SU-DHL-6 (cell line): ENCODE measurements at regions not wholly inside any gene's neighbourhood (a gene's known extent, or its start where the extent isn't known, plus 50 kb on each side); places are given as distances from the start of the nearest gene placed in this dataset.

Experiments
- H2AFZ ChIP-seq: fragments of 200-600 bp; sonication (generic); 2 replicates; pipeline ENCODE4 v1.6.1; 2014; ENCODE audit warnings: low read depth, mild to moderate bottlenecking, moderate library complexity, mixed read lengths, antibody characterized with exemption, low read length; ENCODE audit not compliant: severe bottlenecking
- H3F3A ChIP-seq: fragments of 200-600 bp; shearing (Covaris generic); 2 replicates; pipeline ENCODE4 v1.6.0; 2016; ENCODE audit warnings: antibody characterized with exemption, mild to moderate bottlenecking; ENCODE audit not compliant: insufficient read depth
- H3K27ac ChIP-seq: fragments of 200-600 bp; sonication (generic); 2 replicates; pipeline ENCODE4 v1.5.1; 2016; ENCODE audit warnings: low read depth, mild to moderate bottlenecking, low read length, moderate library complexity, mixed read lengths
- H3K27me3 ChIP-seq: fragments of 200-600 bp; sonication (generic), shearing (Covaris generic); 2 replicates; pipeline ENCODE4 v1.6.0; 2014; ENCODE audit warnings: mild to moderate bottlenecking, low read length
- H3K36me3 ChIP-seq: fragments of 200-600 bp; sonication (generic); 2 replicates; pipeline ENCODE4 v1.6.1; 2014; ENCODE audit warnings: mild to moderate bottlenecking, low read length, mixed read lengths
- H3K4me2 ChIP-seq: fragments of 300-600, 200-600 bp; shearing (Covaris generic), sonication (generic); 2 replicates; pipeline ENCODE4 v1.6.0; 2014; ENCODE audit warnings: low read length, low read depth, mild to moderate bottlenecking; ENCODE audit not compliant: poor library complexity, severe bottlenecking
- H3K4me3 ChIP-seq: fragments of 200-600 bp; sonication (generic); 2 replicates; pipeline ENCODE4 v1.5.1; 2014; ENCODE audit warnings: antibody characterized with exemption, low read length, mild to moderate bottlenecking, mixed read lengths; ENCODE audit not compliant: insufficient read depth, poor library complexity, severe bottlenecking
- H3K79me2 ChIP-seq: fragments of 200-600 bp; sonication (generic); 2 replicates; pipeline ENCODE4 v1.6.1; 2014; ENCODE audit warnings: mild to moderate bottlenecking, low read length, moderate library complexity; ENCODE audit not compliant: insufficient read depth
- H3K9ac ChIP-seq: fragments of 200-600 bp; sonication (generic); 2 replicates; pipeline ENCODE4 v1.7.0; 2014; ENCODE audit warnings: mild to moderate bottlenecking, low read length
- H3K9me2 ChIP-seq: fragments of 200-600 bp; sonication (generic); replicated peaks from 2 replicates; pipeline ENCODE4 v1.6.1; 2014; ENCODE audit warnings: low read length; ENCODE audit not compliant: insufficient read depth
- H3K9me3 ChIP-seq: fragments of 200-600 bp; sonication (generic); 2 replicates; pipeline ENCODE4 v1.6.1; 2014; ENCODE audit warnings: low read length, mixed read lengths; ENCODE audit not compliant: insufficient read depth
- H4K20me1 ChIP-seq: fragments of 200-600 bp; sonication (generic); 2 replicates; pipeline ENCODE4 v1.6.1; 2014; ENCODE audit warnings: low read depth, mild to moderate bottlenecking, antibody characterized with exemption, low read length, moderate library complexity, mixed read lengths
- EZH2phosphoT487 ChIP-seq: fragments of 200-600 bp; sonication (generic), shearing (Covaris generic); conservative IDR thresholded peaks from 2 replicates; pipeline ENCODE4 v1.6.1; 2018; ENCODE audit warnings: mild to moderate bottlenecking, antibody characterized with exemption, low read length, moderate library complexity, mixed read lengths
- TF ChIP-seq, protein P1 (sequence below): fragments of 200-600 bp; sonication (generic); IDR thresholded peaks from one replicate; pipeline ENCODE4 v1.5.1; 2017; ENCODE audit warnings: antibody characterized with exemption, mild to moderate bottlenecking, low read length, moderate library complexity; ENCODE audit not compliant: insufficient read depth, poor library complexity, severe bottlenecking

DNA sequence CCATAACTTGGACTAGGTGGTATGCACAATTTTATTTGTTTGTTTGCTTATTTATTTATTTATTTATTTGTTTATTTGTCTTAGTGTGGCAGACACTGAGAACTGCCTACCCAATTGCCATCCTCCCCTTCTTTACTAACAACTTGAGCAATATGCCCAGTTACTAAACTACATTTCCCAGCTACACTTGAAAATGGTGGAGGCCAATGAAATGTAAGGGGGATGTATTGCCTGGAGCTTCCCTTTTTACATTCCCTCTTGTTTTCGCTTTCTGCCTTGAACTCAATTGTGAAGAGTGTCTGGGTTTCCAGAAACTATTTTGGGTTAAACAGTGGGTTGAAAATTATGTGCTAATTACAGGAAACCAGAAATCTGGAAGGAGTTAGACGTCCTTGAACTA, 152.7 kb upstream of the FKBP1C start:
- Histone ChIP-seq H4K20me1 (no peaks in the 10 kb centered on the region), H3K9me3 (no peaks in the 10 kb centered on the region), H3K27ac (no peak overlapping the region), H3K79me2 (no peaks in the 10 kb centered on the region), H3K9ac (no peak overlapping the region), H3K4me2 (no peak overlapping the region), H3F3A (no peaks in the 10 kb centered on the region), H3K9me2 (no peaks in the 10 kb centered on the region), H3K4me3 (no peak overlapping the region), H2AFZ (no peak overlapping the region), H3K27me3 (no peaks in the 10 kb centered on the region), H3K36me3 (no peaks in the 10 kb centered on the region)
- TF ChIP-seq, protein P1, sequence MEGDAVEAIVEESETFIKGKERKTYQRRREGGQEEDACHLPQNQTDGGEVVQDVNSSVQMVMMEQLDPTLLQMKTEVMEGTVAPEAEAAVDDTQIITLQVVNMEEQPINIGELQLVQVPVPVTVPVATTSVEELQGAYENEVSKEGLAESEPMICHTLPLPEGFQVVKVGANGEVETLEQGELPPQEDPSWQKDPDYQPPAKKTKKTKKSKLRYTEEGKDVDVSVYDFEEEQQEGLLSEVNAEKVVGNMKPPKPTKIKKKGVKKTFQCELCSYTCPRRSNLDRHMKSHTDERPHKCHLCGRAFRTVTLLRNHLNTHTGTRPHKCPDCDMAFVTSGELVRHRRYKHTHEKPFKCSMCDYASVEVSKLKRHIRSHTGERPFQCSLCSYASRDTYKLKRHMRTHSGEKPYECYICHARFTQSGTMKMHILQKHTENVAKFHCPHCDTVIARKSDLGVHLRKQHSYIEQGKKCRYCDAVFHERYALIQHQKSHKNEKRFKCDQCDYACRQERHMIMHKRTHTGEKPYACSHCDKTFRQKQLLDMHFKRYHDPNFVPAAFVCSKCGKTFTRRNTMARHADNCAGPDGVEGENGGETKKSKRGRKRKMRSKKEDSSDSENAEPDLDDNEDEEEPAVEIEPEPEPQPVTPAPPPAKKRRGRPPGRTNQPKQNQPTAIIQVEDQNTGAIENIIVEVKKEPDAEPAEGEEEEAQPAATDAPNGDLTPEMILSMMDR: no peak
- no peak for TF ChIP-seq EZH2phosphoT487

DNA sequence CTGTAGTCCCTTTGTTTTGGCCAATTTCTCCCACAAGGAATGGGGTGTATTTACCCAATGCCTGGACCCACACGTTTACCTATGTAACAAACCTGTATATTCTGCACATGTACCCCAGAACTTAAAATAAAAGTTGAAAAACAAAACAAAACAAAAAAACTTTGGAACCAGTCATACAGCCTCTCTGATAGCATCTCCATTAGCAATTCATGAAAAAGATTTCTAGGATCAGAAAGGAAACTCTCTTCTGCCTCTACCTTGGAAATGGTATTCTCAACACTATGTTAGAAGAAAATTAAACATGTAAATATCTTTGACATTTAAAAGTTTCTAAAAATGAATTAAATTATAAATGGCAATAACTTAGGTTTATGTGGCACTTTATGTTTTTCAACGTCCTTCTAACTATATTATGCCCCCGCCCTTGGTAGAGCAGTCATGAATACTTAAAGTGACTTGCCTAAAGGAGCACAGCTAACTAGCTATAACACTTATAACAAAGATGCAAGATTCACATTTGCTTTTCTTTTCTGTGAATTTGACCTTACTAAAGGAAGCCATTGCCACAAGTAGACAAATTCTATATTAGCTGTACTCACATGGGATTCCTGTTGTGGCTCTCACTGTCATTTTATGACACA, 147.5 kb upstream of the FKBP1C start:
- Histone ChIP-seq H3K9ac (no peak overlapping the region), H2AFZ (no peak overlapping the region), H3K4me3 (no peak overlapping the region), H3K79me2 (no peaks in the 10 kb centered on the region), H3K36me3 (no peaks in the 10 kb centered on the region), H3K9me2 (no peaks in the 10 kb centered on the region), H3F3A (no peaks in the 10 kb centered on the region), H3K27ac (no peak overlapping the region), H3K27me3 (no peaks in the 10 kb centered on the region), H4K20me1 (no peaks in the 10 kb centered on the region), H3K4me2 (no peak overlapping the region), H3K9me3 (no peaks in the 10 kb centered on the region)
- no peak for TF ChIP-seq EZH2phosphoT487
- TF ChIP-seq, protein P1: no peak

DNA sequence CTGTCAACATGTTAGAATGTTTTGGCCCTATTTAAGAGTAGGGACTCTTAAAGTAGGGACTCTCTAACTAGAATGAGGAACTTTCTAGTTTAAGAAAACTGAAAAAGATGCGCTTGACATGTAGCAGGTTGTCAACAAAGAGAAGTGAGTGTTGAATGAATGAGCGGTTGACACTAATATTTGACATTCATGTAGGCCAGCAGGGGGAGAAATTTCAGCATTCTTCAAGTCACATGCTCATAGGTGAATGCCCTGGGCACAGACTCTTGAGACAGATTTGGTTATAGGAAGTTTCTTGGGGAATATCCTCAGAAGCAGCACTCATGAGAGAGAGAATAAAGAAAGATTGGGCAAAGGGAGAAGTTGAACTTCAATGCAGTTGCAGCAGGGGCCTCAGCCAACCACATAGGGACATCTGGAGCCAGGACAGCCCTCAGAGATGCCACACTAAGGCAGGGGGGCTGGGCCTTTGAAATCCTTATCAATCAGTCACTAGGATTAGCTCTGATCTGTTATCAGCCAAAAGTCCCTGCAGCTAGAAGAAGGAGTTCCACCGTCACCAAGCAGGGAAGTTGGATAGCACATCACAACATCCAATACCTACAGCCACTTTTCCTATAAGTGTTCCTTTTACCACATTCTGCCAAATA, 145.1 kb upstream of the FKBP1C start:
- H3K9ac ChIP-seq: no peak overlapping the region
- no peaks in the 10 kb centered on the region for H3K9me2 ChIP-seq
- H3K9me3 ChIP-seq: no peaks in the 10 kb centered on the region
- H3F3A ChIP-seq: no peaks in the 10 kb centered on the region
- H4K20me1 ChIP-seq: no peaks in the 10 kb centered on the region
- H3K4me3 ChIP-seq: no peak overlapping the region
- no peaks in the 10 kb centered on the region for H3K79me2 ChIP-seq
- H3K27ac ChIP-seq: no peak overlapping the region
- H3K4me2 ChIP-seq: no peak overlapping the region
- H2AFZ ChIP-seq: no peak overlapping the region
- H3K27me3 ChIP-seq: no peaks in the 10 kb centered on the region
- no peak for TF ChIP-seq EZH2phosphoT487
- TF ChIP-seq, protein P1: no peak
- no peaks in the 10 kb centered on the region for H3K36me3 ChIP-seq
